DND-41 (cell line): ENCODE measurements at regions not wholly inside any gene's neighbourhood (a gene's known extent, or its start where the extent isn't known, plus 50 kb on each side); places are given as distances from the start of the nearest gene placed in this dataset.

Source experiments
- CTCF ChIP-seq: IDR thresholded peaks from 2 replicates; pipeline ENCODE4 v1.5.1; 2012; ENCODE audit warnings: borderline replicate concordance, low read length, moderate library complexity, mild to moderate bottlenecking; ENCODE audit not compliant: poor library complexity, severe bottlenecking; ENCODE audit errors: extremely low read depth
- EZH2 ChIP-seq: IDR thresholded peaks from 3 replicates; pipeline ENCODE4 v1.6.1; 2012; ENCODE audit warnings: borderline replicate concordance, low read depth, mild to moderate bottlenecking, moderate library complexity, low read length, inconsistent platforms; ENCODE audit not compliant: severe bottlenecking

- TF ChIP-seq CTCF (no peak), EZH2 (no peak)
Observed at GRCh38 chr2:47653036-47653435, 82.3 kb upstream of the KCNK12 start.
